ENCODE measurements at regions not wholly inside any gene's neighbourhood (a gene's known extent, or its start where the extent isn't known, plus 50 kb on each side); places are given as distances from the start of the nearest gene placed in this dataset.
A peak's percentile ranks its signal among the peaks of the same experiment; 100 is the strongest.

DNA sequence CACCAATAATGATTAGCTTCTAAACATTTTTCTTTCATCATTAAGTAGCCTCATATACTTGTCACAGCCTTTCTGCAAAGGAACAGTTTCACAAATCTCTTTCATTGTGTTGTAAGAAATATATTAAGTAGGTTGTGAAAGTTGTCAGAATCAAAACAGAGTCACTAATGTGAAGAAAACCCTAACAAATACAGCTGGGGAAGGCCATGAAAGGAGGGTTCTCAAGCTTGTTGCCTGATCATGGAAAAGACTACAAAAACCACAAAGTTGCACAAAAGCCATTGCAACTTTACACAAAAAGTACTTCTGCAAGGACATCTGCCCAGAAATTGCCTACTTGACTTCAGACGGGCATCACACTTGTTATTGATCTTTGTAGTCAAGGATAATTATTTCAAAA is 216.1 kb downstream of the ALDH8A1 start:
- Histone ChIP-seq H3K4me1 (no peaks in the 10 kb centered on the region), H3K27me3 (no peaks in the 10 kb centered on the region), H3K27ac (no peak overlapping the region), H3K36me3 (no peaks in the 10 kb centered on the region), H3K4me3 (no peak overlapping the region), H3K9me3 (no peaks in the 10 kb centered on the region)
- DNase-seq (no peak), FAIRE-seq (no peak), ATAC-seq (no peak)
- 76 to 92% methylated on average over 1 of the region's 1 CpG for WGBS, 2 donors
- intact Hi-C loops (cut with DNase I): no loop called here
- TF ChIP-seq, protein P1, sequence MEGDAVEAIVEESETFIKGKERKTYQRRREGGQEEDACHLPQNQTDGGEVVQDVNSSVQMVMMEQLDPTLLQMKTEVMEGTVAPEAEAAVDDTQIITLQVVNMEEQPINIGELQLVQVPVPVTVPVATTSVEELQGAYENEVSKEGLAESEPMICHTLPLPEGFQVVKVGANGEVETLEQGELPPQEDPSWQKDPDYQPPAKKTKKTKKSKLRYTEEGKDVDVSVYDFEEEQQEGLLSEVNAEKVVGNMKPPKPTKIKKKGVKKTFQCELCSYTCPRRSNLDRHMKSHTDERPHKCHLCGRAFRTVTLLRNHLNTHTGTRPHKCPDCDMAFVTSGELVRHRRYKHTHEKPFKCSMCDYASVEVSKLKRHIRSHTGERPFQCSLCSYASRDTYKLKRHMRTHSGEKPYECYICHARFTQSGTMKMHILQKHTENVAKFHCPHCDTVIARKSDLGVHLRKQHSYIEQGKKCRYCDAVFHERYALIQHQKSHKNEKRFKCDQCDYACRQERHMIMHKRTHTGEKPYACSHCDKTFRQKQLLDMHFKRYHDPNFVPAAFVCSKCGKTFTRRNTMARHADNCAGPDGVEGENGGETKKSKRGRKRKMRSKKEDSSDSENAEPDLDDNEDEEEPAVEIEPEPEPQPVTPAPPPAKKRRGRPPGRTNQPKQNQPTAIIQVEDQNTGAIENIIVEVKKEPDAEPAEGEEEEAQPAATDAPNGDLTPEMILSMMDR (IDR thresholded peaks at IDR 0.05): no peak

DNA sequence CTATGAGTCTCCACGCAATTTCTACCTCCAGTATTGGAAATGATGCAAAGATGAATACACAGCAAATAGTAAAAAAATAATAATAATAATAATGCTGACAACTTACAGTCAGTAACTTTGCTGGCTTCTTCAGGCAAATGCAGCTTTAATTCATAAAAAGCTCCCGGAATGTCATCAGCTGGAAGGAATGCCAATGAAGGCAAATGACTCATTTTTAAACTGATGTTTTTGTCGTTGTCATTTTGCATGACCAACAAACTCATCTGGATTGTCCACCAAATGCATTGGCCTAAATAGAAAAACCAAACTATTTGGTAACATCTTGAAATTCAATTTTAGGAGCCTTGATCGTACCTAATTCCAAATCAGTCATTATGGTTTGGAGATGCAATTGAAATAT is 217.1 kb downstream of the ALDH8A1 start:
- intact Hi-C loops (cut with DNase I): no loop called here
- Histone ChIP-seq H3K27me3 (no peaks in the 10 kb centered on the region), H3K4me3 (no peak overlapping the region), H3K9me3 (no peaks in the 10 kb centered on the region), H3K27ac (no peak overlapping the region), H3K36me3 (no peaks in the 10 kb centered on the region), H3K4me1 (no peaks in the 10 kb centered on the region)
- TF ChIP-seq, protein P1 (IDR thresholded peaks at IDR 0.05): no peak
- FAIRE-seq (no peak), DNase-seq (no peak), ATAC-seq (no peak)
- WGBS, 2 donors: 76 to 79% methylated on average over 4 of the region's 4 CpGs

DNA sequence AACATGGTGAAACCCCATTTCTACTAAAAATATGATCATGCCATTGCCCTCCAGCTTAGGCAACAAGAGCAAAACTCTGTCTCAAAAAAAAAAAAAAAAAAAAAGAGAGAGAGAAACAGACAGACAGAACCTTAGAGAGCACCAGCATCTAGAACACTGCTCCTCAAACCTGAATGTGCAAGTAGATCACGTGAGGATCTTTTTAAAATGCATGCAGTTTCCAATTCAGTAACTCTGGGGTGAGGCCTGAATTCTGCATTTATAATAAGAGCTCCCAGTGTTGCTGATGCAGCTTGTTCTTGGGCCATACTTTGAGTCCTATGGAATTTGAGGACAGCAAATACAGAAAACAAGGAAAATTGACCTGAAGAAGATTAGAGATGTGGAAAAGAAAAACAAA is 218.3 kb downstream of the ALDH8A1 start:
- Histone ChIP-seq H3K9me3 (no peaks in the 10 kb centered on the region), H3K4me1 (no peaks in the 10 kb centered on the region), H3K27me3 (no peaks in the 10 kb centered on the region), H3K27ac (no peak overlapping the region), H3K36me3 (no peaks in the 10 kb centered on the region), H3K4me3 (no peak overlapping the region)
- ATAC-seq: no peak
- intact Hi-C loops (cut with DNase I): no loop called here
- no peak for FAIRE-seq
- DNase-seq: no peak
- TF ChIP-seq, protein P1 (IDR thresholded peaks at IDR 0.05): no peak
- 79 to 88% methylated on average over 1 of the region's 1 CpG for WGBS, 2 donors

DNA sequence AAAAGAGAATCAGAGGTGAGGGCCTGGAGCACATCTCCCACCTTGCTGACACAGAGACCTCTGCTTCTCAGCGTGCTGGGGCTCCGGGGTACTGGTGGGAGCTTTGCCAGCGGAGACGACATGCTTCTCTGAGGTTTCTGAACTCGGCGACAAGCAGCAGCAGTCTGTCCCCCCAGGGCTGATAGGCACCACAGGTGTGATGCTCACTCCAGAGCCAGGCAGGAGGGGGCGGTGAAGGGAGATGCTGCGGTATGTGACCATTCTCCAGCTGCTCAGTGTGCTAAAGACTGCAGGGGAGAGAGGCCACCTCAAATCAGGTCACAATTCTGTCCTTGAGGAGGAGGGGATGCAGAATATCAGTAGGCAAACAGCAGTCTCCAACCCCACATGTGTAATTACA is 219.9 kb downstream of the ALDH8A1 start:
- DNase-seq: peak in 1 of 6 donors; percentile 33
- Histone ChIP-seq H3K27ac (no peak overlapping the region), H3K27me3 (no peaks in the 10 kb centered on the region), H3K9me3 (no peaks in the 10 kb centered on the region), H3K36me3 (no peaks in the 10 kb centered on the region), H3K4me1 (peaks cover 0 to 2% (median 0%) of the 10 kb centered on the region in 3 donors), H3K4me3 (no peak overlapping the region)
- ATAC-seq: no peak
- TF ChIP-seq, protein P1 (IDR thresholded peaks at IDR 0.05): no peak
- FAIRE-seq: no peak
- intact Hi-C loops (cut with DNase I): no loop called here
- WGBS, 2 donors: 87 to 91% methylated on average over 8 of the region's 8 CpGs

DNA sequence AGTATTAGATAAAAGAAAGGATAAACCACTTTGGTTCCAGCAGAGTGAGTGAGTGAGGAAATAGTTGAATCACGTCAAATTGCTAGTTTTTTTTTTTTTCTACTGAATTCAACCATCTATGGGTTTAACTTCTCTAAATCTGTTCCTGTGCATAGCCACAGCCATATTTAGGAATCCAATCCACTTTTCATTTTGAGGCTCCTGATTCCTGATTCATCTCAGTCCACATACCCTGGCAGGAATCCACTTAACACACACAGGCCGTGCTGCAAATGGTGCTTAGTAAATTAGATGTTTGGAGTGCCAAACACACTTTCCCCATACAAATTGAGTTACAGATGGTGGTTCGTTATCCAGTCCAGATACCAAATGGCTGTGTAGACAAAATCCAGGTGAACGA is 220.3 kb downstream of the ALDH8A1 start:
- Histone ChIP-seq H3K4me1 (peaks cover 0 to 6% (median 0%) of the 10 kb centered on the region in 3 donors), H3K4me3 (no peak overlapping the region), H3K27ac (no peak overlapping the region), H3K36me3 (no peaks in the 10 kb centered on the region), H3K9me3 (no peaks in the 10 kb centered on the region), H3K27me3 (no peaks in the 10 kb centered on the region)
- no peak for FAIRE-seq
- no peak for ATAC-seq
- WGBS, 2 donors: 78 to 88% methylated on average over 4 of the region's 4 CpGs
- DNase-seq: no peak
- TF ChIP-seq, protein P1 (IDR thresholded peaks at IDR 0.05): no peak
- intact Hi-C loops (cut with DNase I): no loop called here
